Caco-2 (cell line): ENCODE measurements at regions not wholly inside any gene's neighbourhood (a gene's known extent, or its start where the extent isn't known, plus 50 kb on each side); places are given as distances from the start of the nearest gene placed in this dataset.

ENCODE experiments used
- BruUV-seq: library from RNA; stranded (reverse); fragments of 400-500 nt; replicated peaks from 2 replicates; lab custom pipeline; 2021; lab: Mats Ljungman, UMichigan
- CTCF ChIA-PET: fragments of 300-600 bp; sonication (Branson Sonifier 250); formaldehyde crosslinking; loops from one replicate; lab custom pipeline; 2022; ENCODE audit warnings: antibody characterized with exemption; lab: Charles Lee
- POLR2A ChIA-PET: fragments of 300-600 bp; sonication (Branson Sonifier 250); formaldehyde crosslinking; loops from one replicate; lab custom pipeline; 2022; ENCODE audit warnings: antibody characterized with exemption; lab: Charles Lee
- DNase-seq, 2 experiments: peaks; one replicate each; pipeline versions ENCODE4 v3.0.0 to v3.0.0-alpha.2; 2020 to 2022
- H3K27me3 ChIP-seq: replicated peaks from 2 replicates; pipeline ENCODE4 v1.6.0; 2011; ENCODE audit warnings: low read length; ENCODE audit not compliant: control insufficient read depth, insufficient read depth
- H3K36me3 ChIP-seq: 2 replicates; pipeline ENCODE4 v1.5.1; 2011; ENCODE audit warnings: low read length; ENCODE audit not compliant: control insufficient read depth, insufficient read depth
- H3K4me1 ChIP-seq: fragments of 250-450 bp; sonication (Bioruptor Pico); 2 replicates; pipeline ENCODE4 v1.5.1; 2020; ENCODE audit warnings: mild to moderate bottlenecking
- H3K4me3 ChIP-seq: 2 replicates; pipeline ENCODE4 v1.5.1; 2011; ENCODE audit warnings: low read depth, mild to moderate bottlenecking, control low read depth, low read length
- H3K9me3 ChIP-seq: fragments of 250-450 bp; sonication (Bioruptor Pico); 2 replicates; pipeline ENCODE4 v1.5.1; 2020; ENCODE audit warnings: mild to moderate bottlenecking, moderate library complexity
- H3K27ac Mint-ChIP-seq: one replicate; pipeline ENCODE4 v1.8.0; 2022; ENCODE audit warnings: mixed read lengths; ENCODE audit not compliant: unreplicated experiment
- H3K27me3 Mint-ChIP-seq: one replicate; pipeline ENCODE4 v1.8.0; 2022; ENCODE audit warnings: mixed read lengths; ENCODE audit not compliant: insufficient read depth, unreplicated experiment
- H3K36me3 Mint-ChIP-seq: one replicate; pipeline ENCODE4 v1.8.0; 2022; ENCODE audit warnings: mild to moderate bottlenecking, mixed read lengths; ENCODE audit not compliant: insufficient read depth, unreplicated experiment
- H3K4me1 Mint-ChIP-seq: one replicate; pipeline ENCODE4 v1.8.0; 2022; ENCODE audit warnings: low read depth, mixed read lengths; ENCODE audit not compliant: unreplicated experiment
- H3K4me3 Mint-ChIP-seq: one replicate; pipeline ENCODE4 v1.8.0; 2022; ENCODE audit warnings: mild to moderate bottlenecking, moderate library complexity, mixed read lengths; ENCODE audit not compliant: unreplicated experiment
- H3K9me3 Mint-ChIP-seq: one replicate; pipeline ENCODE4 v1.8.0; 2022; ENCODE audit warnings: mixed read lengths; ENCODE audit not compliant: unreplicated experiment
- CTCF ChIP-seq, 2 experiments: fragments of 200-600 bp in 1 of 2; IDR thresholded peaks; 1 replicate in 1 of 2; 2 replicates in 1 of 2; pipeline versions ENCODE4 v1.5.1 to v1.8.0; 2011 to 2022; ENCODE audit warnings: antibody characterized with exemption in 1 of 2, control low read depth in 1 of 2, inconsistent platforms in 1 of 2, low read depth in 1 of 2, low read length in 1 of 2, mild to moderate bottlenecking in 1 of 2, moderate library complexity in 1 of 2; ENCODE audit not compliant: insufficient read depth in 1 of 2, severe bottlenecking in 1 of 2, unreplicated experiment in 1 of 2
- intact Hi-C: fragments of 100-400 bp; cut with micrococcal nuclease; formaldehyde crosslinking; loops from one replicate; pipeline ENCODE4 v1.10.0; 2022; ENCODE audit not compliant: unreplicated experiment

GRCh38 chr18:68177807-68178702, 536.9 kb downstream of the TMX3 start:
- POLR2A ChIA-PET = no interaction called here
- H3K27me3 ChIP-seq = no peaks in the 10 kb centered on the region
- Mint-ChIP-seq H3K4me1 (no peaks in the 10 kb centered on the region), H3K27me3 (peaks cover 2% of the 10 kb centered on the region), H3K4me3 (no peak overlapping the region), H3K9me3 (no peaks in the 10 kb centered on the region), H3K27ac (no peak overlapping the region), H3K36me3 (no peaks in the 10 kb centered on the region)
- BruUV-seq = no TSS peak
- DNase-seq = no peak
- intact Hi-C loops = no loop called here
- no peak overlapping the region for H3K4me3 ChIP-seq
- TF ChIP-seq CTCF (IDR thresholded peaks at IDR 0.05; ENCODE audit: insufficient read depth in 1 of 2, low read depth in 1 of 2, low read length in 1 of 2, severe bottlenecking in 1 of 2, unreplicated experiment in 1 of 2) = no peak
- H3K36me3 ChIP-seq = no peaks in the 10 kb centered on the region
- H3K4me1 ChIP-seq = no peaks in the 10 kb centered on the region
- H3K9me3 ChIP-seq = no peaks in the 10 kb centered on the region
- CTCF ChIA-PET = no interaction called here

DNA sequence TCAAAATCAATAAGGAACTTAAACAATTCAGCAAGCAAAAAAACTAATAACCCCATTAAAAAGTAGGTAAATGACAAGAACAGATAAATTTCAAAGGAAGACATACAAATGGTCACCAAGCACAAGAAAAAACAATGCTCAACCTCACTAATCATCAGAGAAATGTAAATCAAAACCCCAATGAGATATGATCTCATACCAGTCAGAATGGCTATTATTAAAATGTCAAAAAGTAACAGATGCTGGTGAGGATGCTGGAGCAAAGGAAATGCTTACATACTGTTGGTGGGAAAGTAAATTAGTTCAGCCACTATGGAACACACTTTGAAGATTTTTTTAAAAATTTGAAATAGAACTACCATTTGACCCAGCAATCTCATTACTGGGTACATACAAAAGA, 538.0 kb downstream of the TMX3 start:
- H3K27ac Mint-ChIP-seq = no peak overlapping the region
- Histone ChIP-seq H3K36me3 (no peaks in the 10 kb centered on the region), H3K9me3 (no peaks in the 10 kb centered on the region), H3K4me1 (no peaks in the 10 kb centered on the region), H3K4me3 (no peak overlapping the region), H3K27me3 (no peaks in the 10 kb centered on the region)
- H3K4me3 Mint-ChIP-seq = no peak overlapping the region
- no peaks in the 10 kb centered on the region for H3K36me3 Mint-ChIP-seq
- DNase-seq = no peak
- peaks cover 2% of the 10 kb centered on the region for H3K27me3 Mint-ChIP-seq
- intact Hi-C loops = no loop called here
- no peak for TF ChIP-seq CTCF (IDR thresholded peaks at IDR 0.05; ENCODE audit: insufficient read depth in 1 of 2, low read depth in 1 of 2, low read length in 1 of 2, severe bottlenecking in 1 of 2, unreplicated experiment in 1 of 2)
- H3K4me1 Mint-ChIP-seq = no peaks in the 10 kb centered on the region
- H3K9me3 Mint-ChIP-seq = no peaks in the 10 kb centered on the region
- CTCF ChIA-PET = no interaction called here
- BruUV-seq = no TSS peak
- POLR2A ChIA-PET = no interaction called here

- Mint-ChIP-seq H3K27me3 (no peaks in the 10 kb centered on the region), H3K9me3 (no peaks in the 10 kb centered on the region), H3K4me3 (no peak overlapping the region), H3K27ac (no peak overlapping the region), H3K4me1 (no peaks in the 10 kb centered on the region), H3K36me3 (no peaks in the 10 kb centered on the region)
- Histone ChIP-seq H3K4me1 (no peaks in the 10 kb centered on the region), H3K4me3 (no peak overlapping the region), H3K36me3 (no peaks in the 10 kb centered on the region), H3K27me3 (no peaks in the 10 kb centered on the region), H3K9me3 (no peaks in the 10 kb centered on the region)
- DNase-seq = peak in 1 of 2 experiments; percentile 1
- BruUV-seq = no TSS peak
- peak in 1 of 2 experiments; percentile 11 for TF ChIP-seq CTCF (IDR thresholded peaks at IDR 0.05; ENCODE audit: insufficient read depth in 1 of 2, low read depth in 1 of 2, low read length in 1 of 2, severe bottlenecking in 1 of 2, unreplicated experiment in 1 of 2)
- CTCF ChIA-PET = no interaction called here
- intact Hi-C loops = no loop called here
- POLR2A ChIA-PET = no interaction called here
Measured at GRCh38 chr18:68172842-68173549, 541.9 kb downstream of the TMX3 start.
